ENCODE measurements at regions not wholly inside any gene's neighbourhood (a gene's known extent, or its start where the extent isn't known, plus 50 kb on each side); places are given as distances from the start of the nearest gene placed in this dataset.

- Histone ChIP-seq H3K36me3 (no peaks in the 10 kb centered on the region), H3K9me3 (no peaks in the 10 kb centered on the region), H3K27ac (no peak overlapping the region), H3K4me1 (replicated peaks) (no peaks in the 10 kb centered on the region), H3K4me3 (no peak overlapping the region), H3K27me3 (replicated peaks; ENCODE audit: insufficient read depth) (no peaks in the 10 kb centered on the region)
- 83% methylated on average over 7 of the region's 7 CpGs for WGBS
- intact Hi-C loops (cut with DNase I) = no loop called here
- no peak for TF ChIP-seq POLR2AphosphoS5 (IDR thresholded peaks at IDR 0.05)
- no peak for TF ChIP-seq CTCF (IDR thresholded peaks at IDR 0.05)
- no peak for TF ChIP-seq POLR2A (IDR thresholded peaks at IDR 0.05)
- DNase-seq (ENCODE audit: low spot score) = no peak
Observed at GRCh38 chr9:99515895-99516656, 294.0 kb downstream of the SEC61B start.

- 100% methylated on average over 1 of the region's 1 CpG for WGBS
- H3K27ac ChIP-seq = no peak overlapping the region
- TF ChIP-seq POLR2AphosphoS5 (IDR thresholded peaks at IDR 0.05) (no peak), POLR2A (IDR thresholded peaks at IDR 0.05) (no peak), CTCF (IDR thresholded peaks at IDR 0.05) (no peak)
- H3K27me3 ChIP-seq (replicated peaks; ENCODE audit: insufficient read depth) = no peaks in the 10 kb centered on the region
- DNase-seq (ENCODE audit: low spot score) = no peak
- H3K36me3 ChIP-seq = no peaks in the 10 kb centered on the region
- no peak overlapping the region for H3K4me3 ChIP-seq
- H3K4me1 ChIP-seq (replicated peaks) = no peaks in the 10 kb centered on the region
- intact Hi-C loops (cut with DNase I) = no loop called here
- H3K9me3 ChIP-seq = no peaks in the 10 kb centered on the region
Observed at GRCh38 chr9:99516657-99517049, 294.6 kb downstream of the SEC61B start.

- Histone ChIP-seq H3K27ac (no peak overlapping the region), H3K9me3 (no peaks in the 10 kb centered on the region), H3K4me1 (replicated peaks) (no peaks in the 10 kb centered on the region), H3K4me3 (no peak overlapping the region), H3K27me3 (replicated peaks; ENCODE audit: insufficient read depth) (no peaks in the 10 kb centered on the region), H3K36me3 (no peaks in the 10 kb centered on the region)
- intact Hi-C loops (cut with DNase I) = no loop called here
- DNase-seq (ENCODE audit: low spot score) = no peak
- 76% methylated on average over 1 of the region's 1 CpG for WGBS
- no peak for TF ChIP-seq CTCF (IDR thresholded peaks at IDR 0.05)
- TF ChIP-seq POLR2A (IDR thresholded peaks at IDR 0.05) = no peak
- no peak for TF ChIP-seq POLR2AphosphoS5 (IDR thresholded peaks at IDR 0.05)
Observed at GRCh38 chr9:99523838-99524237, 297.8 kb upstream of the NR4A3 start.

GRCh38 chr9:99531313-99531712 is 290.4 kb upstream of the NR4A3 start:
- DNase-seq (ENCODE audit: low spot score) = no peak
- TF ChIP-seq POLR2A (IDR thresholded peaks at IDR 0.05) = no peak
- TF ChIP-seq CTCF (IDR thresholded peaks at IDR 0.05) = no peak
- TF ChIP-seq POLR2AphosphoS5 (IDR thresholded peaks at IDR 0.05) = no peak
- no peaks in the 10 kb centered on the region for H3K4me1 ChIP-seq (replicated peaks)
- no peaks in the 10 kb centered on the region for H3K27me3 ChIP-seq (replicated peaks; ENCODE audit: insufficient read depth)
- WGBS = 82% methylated on average over 5 of the region's 5 CpGs
- H3K9me3 ChIP-seq = no peaks in the 10 kb centered on the region
- H3K27ac ChIP-seq = no peak overlapping the region
- intact Hi-C loops (cut with DNase I) = no loop called here
- no peaks in the 10 kb centered on the region for H3K36me3 ChIP-seq
- H3K4me3 ChIP-seq = no peak overlapping the region

- Histone ChIP-seq H3K9me3 (no peaks in the 10 kb centered on the region), H3K36me3 (no peaks in the 10 kb centered on the region), H3K4me1 (replicated peaks) (no peaks in the 10 kb centered on the region), H3K27ac (no peak overlapping the region), H3K27me3 (replicated peaks; ENCODE audit: insufficient read depth) (no peaks in the 10 kb centered on the region), H3K4me3 (no peak overlapping the region)
- 89% methylated on average over 3 of the region's 3 CpGs for WGBS
- no peak for DNase-seq (ENCODE audit: low spot score)
- intact Hi-C loops (cut with DNase I) = no loop called here
- TF ChIP-seq CTCF (IDR thresholded peaks at IDR 0.05) = no peak
- no peak for TF ChIP-seq POLR2A (IDR thresholded peaks at IDR 0.05)
- TF ChIP-seq POLR2AphosphoS5 (IDR thresholded peaks at IDR 0.05) = no peak
Observed at GRCh38 chr9:99533421-99533820, 288.3 kb upstream of the NR4A3 start.
